HepG2 (cell line): ENCODE measurements at regions not wholly inside any gene's neighbourhood (a gene's known extent, or its start where the extent isn't known, plus 50 kb on each side); places are given as distances from the start of the nearest gene placed in this dataset.
A peak's percentile ranks its signal among the peaks of the same experiment; 100 is the strongest.

ENCODE experiments used
- ERF ChIP-seq: IDR thresholded peaks from 2 replicates; pipeline ENCODE4 v1.6.1; 2018; ENCODE audit warnings: missing biosample characterization, missing genetic modification reagents
- KDM3A ChIP-seq: IDR thresholded peaks from 2 replicates; pipeline ENCODE4 v1.6.1; 2018; ENCODE audit warnings: low read depth, missing compliant biosample characterization
- KMT2B ChIP-seq: IDR thresholded peaks from 2 replicates; pipeline ENCODE4 v1.6.1; 2016; ENCODE audit warnings: missing genetic modification reagents, missing compliant biosample characterization
- MAF1 ChIP-seq: sonication (generic); formaldehyde crosslinking; IDR thresholded peaks from 2 replicates; pipeline ENCODE4 v1.5.0; 2020; ENCODE audit warnings: missing genetic modification reagents, borderline replicate concordance
- MED8 ChIP-seq: sonication (generic); formaldehyde crosslinking; IDR thresholded peaks from 2 replicates; pipeline ENCODE4 v1.8.1; 2023; ENCODE audit warnings: mild to moderate bottlenecking, missing genetic modification reagents; ENCODE audit not compliant: insufficient replicate concordance
- NCOA5 ChIP-seq: sonication (generic); formaldehyde crosslinking; IDR thresholded peaks from 2 replicates; pipeline ENCODE4 v1.4.0; 2020; ENCODE audit warnings: missing genetic modification reagents
- NR2F6 ChIP-seq, 2 experiments: IDR thresholded peaks; 2 replicates each; pipeline ENCODE4 v1.6.1; 2016; ENCODE audit warnings: antibody characterized with exemption in 1 of 2, mild to moderate bottlenecking in 1 of 2
- RBM39 ChIP-seq: fragments of 200-400 bp; formaldehyde crosslinking; IDR thresholded peaks from one replicate; pipeline ENCODE4 v1.6.1; 2018; ENCODE audit warnings: antibody characterized with exemption, mild to moderate bottlenecking, low read depth, low read length; ENCODE audit not compliant: poor library complexity, severe bottlenecking
- REPIN1 ChIP-seq: sonication (generic); formaldehyde crosslinking; IDR thresholded peaks from 2 replicates; pipeline ENCODE4 v1.8.0; 2022; ENCODE audit warnings: missing genetic modification reagents, low read depth, mild to moderate bottlenecking, borderline replicate concordance
- SP4 ChIP-seq: sonication (generic); formaldehyde crosslinking; IDR thresholded peaks from 2 replicates; pipeline ENCODE4 v1.8.1; 2023; ENCODE audit warnings: mild to moderate bottlenecking, missing genetic modification reagents
- THAP11 ChIP-seq: IDR thresholded peaks from 2 replicates; pipeline ENCODE4 v1.6.1; 2016; ENCODE audit warnings: missing biosample characterization, missing genetic modification reagents
- WIZ ChIP-seq: sonication (generic); formaldehyde crosslinking; IDR thresholded peaks from 2 replicates; pipeline ENCODE4 v1.5.1; 2020; ENCODE audit warnings: mild to moderate bottlenecking, missing genetic modification reagents
- ZNF292 ChIP-seq: sonication (generic); formaldehyde crosslinking; IDR thresholded peaks from 2 replicates; pipeline ENCODE4 v1.8.1; 2022; ENCODE audit warnings: mild to moderate bottlenecking, low read depth, missing genetic modification reagents, borderline replicate concordance
- ZNF431 ChIP-seq: sonication (generic); formaldehyde crosslinking; IDR thresholded peaks from 2 replicates; pipeline ENCODE4 v1.9.0; 2022; ENCODE audit warnings: missing genetic modification reagents, low read depth, mild to moderate bottlenecking, borderline replicate concordance
- ZNF607 ChIP-seq: sonication (generic); formaldehyde crosslinking; IDR thresholded peaks from 2 replicates; pipeline ENCODE4 v1.5.1; 2020; ENCODE audit warnings: missing genetic modification reagents, mild to moderate bottlenecking, borderline replicate concordance
- ZSCAN12 ChIP-seq: sonication (generic); formaldehyde crosslinking; IDR thresholded peaks from 2 replicates; pipeline ENCODE4 v1.9.0; 2021; ENCODE audit warnings: mild to moderate bottlenecking, missing genetic modification reagents
- TF ChIP-seq, protein P1 (sequence below): sonication (generic); formaldehyde crosslinking; IDR thresholded peaks from 2 replicates; pipeline ENCODE4 v1.4.0; 2020; ENCODE audit warnings: missing genetic modification reagents, low read depth, mild to moderate bottlenecking, borderline replicate concordance
- TF ChIP-seq, protein P2 (sequence below): sonication (generic); formaldehyde crosslinking; conservative IDR thresholded peaks from 2 replicates; pipeline ENCODE4 v1.4.0; 2020; ENCODE audit warnings: missing genetic modification reagents
- TF ChIP-seq, protein P3 (sequence below): sonication (generic); formaldehyde crosslinking; IDR thresholded peaks from 2 replicates; pipeline ENCODE4 v1.5.1; 2020; ENCODE audit warnings: missing genetic modification reagents, mild to moderate bottlenecking, borderline replicate concordance
- TF ChIP-seq, protein P4 (sequence below): sonication (generic); formaldehyde crosslinking; IDR thresholded peaks from 2 replicates; pipeline ENCODE4 v1.5.0; 2020; ENCODE audit warnings: mild to moderate bottlenecking, low read depth, missing genetic modification reagents, borderline replicate concordance
- TF ChIP-seq, protein P5 (sequence below): IDR thresholded peaks from 2 replicates; pipeline ENCODE4 v1.6.1; 2016; ENCODE audit warnings: missing genetic modification reagents, missing compliant biosample characterization
- TF ChIP-seq, protein P6 (sequence below): IDR thresholded peaks from 2 replicates; pipeline ENCODE4 v1.6.1; 2016
- TF ChIP-seq, protein P7 (sequence below): IDR thresholded peaks from 2 replicates; pipeline ENCODE4 v1.6.1; 2016; ENCODE audit warnings: mild to moderate bottlenecking, missing biosample characterization, missing genetic modification reagents
- TF ChIP-seq, protein P8 (sequence below): sonication (generic); formaldehyde crosslinking; IDR thresholded peaks from 2 replicates; pipeline ENCODE4 v1.4.0; 2020; ENCODE audit warnings: missing genetic modification reagents

DNA sequence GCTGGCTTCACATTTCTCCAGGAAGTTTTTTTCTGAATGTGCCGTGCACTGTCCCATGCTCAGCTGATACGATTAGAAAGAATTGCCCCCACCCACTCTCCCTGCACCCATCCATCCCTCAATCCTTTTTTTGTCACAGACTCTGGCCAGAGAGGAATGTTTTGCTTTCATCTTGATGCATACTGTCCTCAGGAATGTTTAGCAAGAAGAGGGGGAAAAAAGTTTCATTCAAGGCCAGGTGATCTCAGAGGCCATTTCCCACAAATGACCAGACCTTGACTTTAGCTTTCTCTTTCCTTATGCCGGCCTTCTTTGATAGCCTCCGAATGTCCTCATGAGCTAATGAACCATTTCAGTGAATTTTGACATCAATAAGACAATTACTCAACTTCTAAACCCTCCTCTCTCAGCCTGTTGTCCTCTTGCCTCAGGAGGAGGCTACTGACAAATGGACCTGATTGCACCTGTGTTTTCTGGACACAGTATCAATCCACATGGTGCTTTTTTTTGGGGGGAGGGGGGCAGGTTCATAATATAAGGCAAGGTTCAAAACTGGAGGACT, 105.0 kb upstream of the KLF6 start (continued):
- 0 out of 2 replicates have a peak, but pooled peaks have one; percentile 60 for TF ChIP-seq THAP11 (CRISPR knock-in tag)
- peak; percentile 66 for TF ChIP-seq MED8
- no peak; the same call in 1 of the 2 replicates for TF ChIP-seq REPIN1
- TF ChIP-seq, protein P1, sequence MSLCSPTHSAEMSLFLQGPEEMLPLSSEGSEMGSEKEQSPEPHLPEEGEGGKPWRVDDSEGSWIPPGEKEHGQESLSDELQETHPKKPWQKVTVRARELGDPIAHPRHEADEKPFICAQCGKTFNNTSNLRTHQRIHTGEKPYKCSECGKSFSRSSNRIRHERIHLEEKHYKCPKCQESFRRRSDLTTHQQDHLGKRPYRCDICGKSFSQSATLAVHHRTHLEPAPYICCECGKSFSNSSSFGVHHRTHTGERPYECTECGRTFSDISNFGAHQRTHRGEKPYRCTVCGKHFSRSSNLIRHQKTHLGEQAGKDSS (CRISPR knock-in tag) = peak; percentile 20; the same call in 1 of the 2 replicates
- TF ChIP-seq, protein P2, sequence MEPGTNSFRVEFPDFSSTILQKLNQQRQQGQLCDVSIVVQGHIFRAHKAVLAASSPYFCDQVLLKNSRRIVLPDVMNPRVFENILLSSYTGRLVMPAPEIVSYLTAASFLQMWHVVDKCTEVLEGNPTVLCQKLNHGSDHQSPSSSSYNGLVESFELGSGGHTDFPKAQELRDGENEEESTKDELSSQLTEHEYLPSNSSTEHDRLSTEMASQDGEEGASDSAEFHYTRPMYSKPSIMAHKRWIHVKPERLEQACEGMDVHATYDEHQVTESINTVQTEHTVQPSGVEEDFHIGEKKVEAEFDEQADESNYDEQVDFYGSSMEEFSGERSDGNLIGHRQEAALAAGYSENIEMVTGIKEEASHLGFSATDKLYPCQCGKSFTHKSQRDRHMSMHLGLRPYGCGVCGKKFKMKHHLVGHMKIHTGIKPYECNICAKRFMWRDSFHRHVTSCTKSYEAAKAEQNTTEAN (CRISPR knock-in tag) = peak; percentile 83; the same call in 1 of the 2 replicates
- TF ChIP-seq, protein P3, sequence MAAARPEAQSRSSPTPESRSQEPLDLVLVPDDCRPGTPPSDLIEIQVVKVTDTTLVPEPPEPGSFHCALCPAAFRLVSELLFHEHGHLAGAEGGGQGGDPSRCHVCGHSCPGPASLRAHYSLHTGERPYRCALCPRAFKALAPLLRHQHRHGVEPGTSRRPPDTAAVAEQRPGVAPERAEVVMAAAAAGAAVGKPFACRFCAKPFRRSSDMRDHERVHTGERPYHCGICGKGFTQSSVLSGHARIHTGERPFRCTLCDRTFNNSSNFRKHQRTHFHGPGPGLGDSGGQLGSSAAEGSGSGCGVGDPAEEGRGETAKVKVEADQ (CRISPR knock-in tag) = peak; percentile 29; the same call in 1 of the 2 replicates
- 0 out of 2 replicates have a peak, but pooled peaks have one; percentile 29 for TF ChIP-seq ZNF607 (CRISPR knock-in tag)
- no peak for TF ChIP-seq SP4 (CRISPR knock-in tag)
- TF ChIP-seq KMT2B = no peak
- TF ChIP-seq, protein P4, sequence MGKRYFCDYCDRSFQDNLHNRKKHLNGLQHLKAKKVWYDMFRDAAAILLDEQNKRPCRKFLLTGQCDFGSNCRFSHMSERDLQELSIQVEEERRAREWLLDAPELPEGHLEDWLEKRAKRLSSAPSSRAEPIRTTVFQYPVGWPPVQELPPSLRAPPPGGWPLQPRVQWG (CRISPR knock-in tag) = no peak
- no peak for TF ChIP-seq MAF1 (CRISPR knock-in tag)
- no peak for TF ChIP-seq RBM39
- TF ChIP-seq ZNF431 (CRISPR knock-in tag) = no peak
- TF ChIP-seq, protein P5, sequence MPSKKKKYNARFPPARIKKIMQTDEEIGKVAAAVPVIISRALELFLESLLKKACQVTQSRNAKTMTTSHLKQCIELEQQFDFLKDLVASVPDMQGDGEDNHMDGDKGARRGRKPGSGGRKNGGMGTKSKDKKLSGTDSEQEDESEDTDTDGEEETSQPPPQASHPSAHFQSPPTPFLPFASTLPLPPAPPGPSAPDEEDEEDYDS = peak; percentile 63; the same call in 1 of the 2 replicates
- no peak for TF ChIP-seq ZSCAN12
- TF ChIP-seq NR2F6 (IDR thresholded peaks at IDR 0.05) = peak; percentile 67
- TF ChIP-seq NR2F6 (CRISPR knock-in tag; IDR thresholded peaks at IDR 0.05) = peak; percentile 86
- TF ChIP-seq, protein P6, sequence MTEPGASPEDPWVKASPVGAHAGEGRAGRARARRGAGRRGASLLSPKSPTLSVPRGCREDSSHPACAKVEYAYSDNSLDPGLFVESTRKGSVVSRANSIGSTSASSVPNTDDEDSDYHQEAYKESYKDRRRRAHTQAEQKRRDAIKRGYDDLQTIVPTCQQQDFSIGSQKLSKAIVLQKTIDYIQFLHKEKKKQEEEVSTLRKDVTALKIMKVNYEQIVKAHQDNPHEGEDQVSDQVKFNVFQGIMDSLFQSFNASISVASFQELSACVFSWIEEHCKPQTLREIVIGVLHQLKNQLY (CRISPR knock-in tag) = peak; percentile 61; the same call in 1 of the 2 replicates
- no peak for TF ChIP-seq NCOA5 (CRISPR knock-in tag)
- no peak for TF ChIP-seq WIZ
- TF ChIP-seq, protein P7, sequence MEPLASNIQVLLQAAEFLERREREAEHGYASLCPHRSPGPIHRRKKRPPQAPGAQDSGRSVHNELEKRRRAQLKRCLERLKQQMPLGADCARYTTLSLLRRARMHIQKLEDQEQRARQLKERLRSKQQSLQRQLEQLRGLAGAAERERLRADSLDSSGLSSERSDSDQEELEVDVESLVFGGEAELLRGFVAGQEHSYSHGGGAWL = no peak
- TF ChIP-seq, protein P8, sequence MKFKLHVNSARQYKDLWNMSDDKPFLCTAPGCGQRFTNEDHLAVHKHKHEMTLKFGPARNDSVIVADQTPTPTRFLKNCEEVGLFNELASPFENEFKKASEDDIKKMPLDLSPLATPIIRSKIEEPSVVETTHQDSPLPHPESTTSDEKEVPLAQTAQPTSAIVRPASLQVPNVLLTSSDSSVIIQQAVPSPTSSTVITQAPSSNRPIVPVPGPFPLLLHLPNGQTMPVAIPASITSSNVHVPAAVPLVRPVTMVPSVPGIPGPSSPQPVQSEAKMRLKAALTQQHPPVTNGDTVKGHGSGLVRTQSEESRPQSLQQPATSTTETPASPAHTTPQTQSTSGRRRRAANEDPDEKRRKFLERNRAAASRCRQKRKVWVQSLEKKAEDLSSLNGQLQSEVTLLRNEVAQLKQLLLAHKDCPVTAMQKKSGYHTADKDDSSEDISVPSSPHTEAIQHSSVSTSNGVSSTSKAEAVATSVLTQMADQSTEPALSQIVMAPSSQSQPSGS (CRISPR knock-in tag) = peak; percentile 83
- TF ChIP-seq KDM3A = peak; percentile 83
- TF ChIP-seq ZNF292 (CRISPR knock-in tag) = no peak
- peak; percentile 79 for TF ChIP-seq ERF (CRISPR knock-in tag)
